ENCODE measurements at regions not wholly inside any gene's neighbourhood (a gene's known extent, or its start where the extent isn't known, plus 50 kb on each side); places are given as distances from the start of the nearest gene placed in this dataset.

- peak; percentile 71 for DNase-seq
Measured at GRCh38 chr11:123301696-123302400, 106.8 kb upstream of the CLMP start.

GRCh38 chr11:123301013-123301591 is 106.1 kb upstream of the CLMP start:
- DNase-seq: no peak

GRCh38 chr11:123299721-123300120 is 104.7 kb upstream of the CLMP start:
- no peak for DNase-seq

GRCh38 chr11:123298488-123299447 is 103.7 kb upstream of the CLMP start:
- no peak for DNase-seq

GRCh38 chr11:123292647-123293046 is 97.6 kb upstream of the CLMP start:
- no peak for DNase-seq

- no peak for DNase-seq
Measured at GRCh38 chr11:123291201-123291869, 96.3 kb upstream of the CLMP start.

- DNase-seq: no peak
Measured at GRCh38 chr11:123286761-123287160, 91.7 kb upstream of the CLMP start.

- no peak for DNase-seq
Measured at GRCh38 chr11:123286255-123286654, 91.2 kb upstream of the CLMP start.

GRCh38 chr11:123284454-123284853 is 89.4 kb upstream of the CLMP start:
- DNase-seq: no peak

- DNase-seq: no peak
Measured at GRCh38 chr11:123282597-123282996, 87.5 kb upstream of the CLMP start.

GRCh38 chr11:123273616-123274015 is 78.6 kb upstream of the CLMP start:
- DNase-seq: no peak

- no peak for DNase-seq
Measured at GRCh38 chr11:123272565-123272964, 77.5 kb upstream of the CLMP start.

- DNase-seq: no peak
Measured at GRCh38 chr11:123268156-123268555, 73.1 kb upstream of the CLMP start.

- no peak for DNase-seq
Measured at GRCh38 chr11:123265951-123266350, 70.9 kb upstream of the CLMP start.

GRCh38 chr11:123264431-123264780 is 69.4 kb upstream of the CLMP start:
- DNase-seq: no peak

GRCh38 chr11:123261345-123262106 is 66.5 kb upstream of the CLMP start:
- DNase-seq: peak; percentile 52

- DNase-seq: no peak
Measured at GRCh38 chr11:123260511-123261211, 65.6 kb upstream of the CLMP start.

- no peak for DNase-seq
Measured at GRCh38 chr11:123258877-123259276, 63.8 kb upstream of the CLMP start.

GRCh38 chr11:123257370-123257769 is 62.3 kb upstream of the CLMP start:
- DNase-seq: no peak

- DNase-seq: no peak
Measured at GRCh38 chr11:123255909-123256308, 60.9 kb upstream of the CLMP start.

GRCh38 chr11:123254357-123254756 is 59.3 kb upstream of the CLMP start:
- DNase-seq: no peak

GRCh38 chr11:123253911-123254310 is 58.9 kb upstream of the CLMP start:
- no peak for DNase-seq
